Keratinocyte (primary cell): ENCODE measurements at regions not wholly inside any gene's neighbourhood (a gene's known extent, or its start where the extent isn't known, plus 50 kb on each side); places are given as distances from the start of the nearest gene placed in this dataset.

ENCODE experiments used
- DNase-seq: peaks from one replicate; pipeline ENCODE4 v3.0.0-alpha.2; 2011; ENCODE audit warnings: low read depth, missing footprints, low spot score
- FAIRE-seq: peaks from 2 replicates; lab custom pipeline; 2011; peaks lifted over from hg19 to GRCh38; lab: Jason Lieb, UNC
- H2AFZ ChIP-seq: 2 replicates; pipeline ENCODE4 v1.6.0; 2012; ENCODE audit warnings: low read length, control low read depth, inconsistent platforms; ENCODE audit not compliant: control insufficient read depth
- H3K27ac ChIP-seq: 2 replicates; pipeline ENCODE4 v1.5.1; 2011; ENCODE audit warnings: low read length; ENCODE audit not compliant: control insufficient read depth, insufficient read depth
- H3K27me3 ChIP-seq: 3 replicates; pipeline ENCODE4 v1.6.0; 2011; ENCODE audit warnings: low read length; ENCODE audit not compliant: control insufficient read depth, insufficient read depth; ENCODE audit errors: extremely low read depth
- H3K36me3 ChIP-seq, 2 experiments: 2 replicates in 1 of 2; 3 replicates in 1 of 2; pipeline ENCODE4 v1.5.1; 2011; ENCODE audit warnings: low read length in 2 of 2, mild to moderate bottlenecking in 1 of 2; ENCODE audit not compliant: control insufficient read depth in 2 of 2, insufficient read depth in 2 of 2; ENCODE audit errors: extremely low read depth in 1 of 2
- H3K4me1 ChIP-seq: 3 replicates; pipeline ENCODE4 v1.5.1; 2011; ENCODE audit warnings: low read length; ENCODE audit not compliant: control insufficient read depth, insufficient read depth; ENCODE audit errors: extremely low read depth
- H3K4me2 ChIP-seq: 3 replicates; pipeline ENCODE4 v1.6.0; 2011; ENCODE audit warnings: low read depth, low read length; ENCODE audit not compliant: control insufficient read depth, insufficient read depth; ENCODE audit errors: extremely low read depth
- H3K4me3 ChIP-seq, 3 experiments: fragments of 200-600 bp in 1 of 3; sonication (generic) in 1 of 3; 2 replicates in 2 of 3; 3 replicates in 1 of 3; pipeline ENCODE4 v1.5.1; 2011 to 2016; ENCODE audit warnings: low read length in 3 of 3, mild to moderate bottlenecking in 3 of 3, control low read depth in 2 of 3, inconsistent platforms in 1 of 3, low read depth in 1 of 3, mixed read lengths in 1 of 3, mixed run types in 1 of 3, moderate library complexity in 1 of 3; ENCODE audit not compliant: control insufficient read depth in 2 of 3, insufficient read depth in 2 of 3; ENCODE audit errors: extremely low read depth in 1 of 3
- H3K79me2 ChIP-seq: 2 replicates; pipeline ENCODE4 v1.6.0; 2012; ENCODE audit warnings: low read length; ENCODE audit not compliant: control insufficient read depth, insufficient read depth
- H3K9ac ChIP-seq: 3 replicates; pipeline ENCODE4 v1.6.0; 2011; ENCODE audit warnings: low read length; ENCODE audit not compliant: control insufficient read depth, insufficient read depth; ENCODE audit errors: extremely low read depth
- H3K9me1 ChIP-seq: 3 replicates; pipeline ENCODE4 v1.6.0; 2011; ENCODE audit warnings: low read length; ENCODE audit not compliant: control insufficient read depth, insufficient read depth; ENCODE audit errors: extremely low read depth
- H3K9me3 ChIP-seq: 2 replicates; pipeline ENCODE4 v1.5.1; 2012; ENCODE audit warnings: low read depth, low read length; ENCODE audit not compliant: control insufficient read depth
- H4K20me1 ChIP-seq: 3 replicates; pipeline ENCODE4 v1.6.0; 2011; ENCODE audit warnings: low read length; ENCODE audit not compliant: control insufficient read depth, insufficient read depth; ENCODE audit errors: extremely low read depth
- EZH2 ChIP-seq: IDR thresholded peaks from one replicate; pipeline ENCODE4 v1.6.1; 2012; ENCODE audit warnings: inconsistent platforms, mild to moderate bottlenecking, low read length, moderate library complexity
- dilution Hi-C: fragments of 300-500 bp; cut with MboI; formaldehyde crosslinking; loops from one replicate; pipeline ENCODE4 v1.7.0; 2020; ENCODE audit warnings: low sequenced_read_pairs; ENCODE audit not compliant: extremely low pct_ligation_motif_present
- TF ChIP-seq, protein P1 (sequence below), 3 experiments: IDR thresholded peaks in 1 of 3; conservative IDR thresholded peaks in 1 of 3; optimal IDR thresholded peaks in 1 of 3; 2 replicates in 2 of 3; 3 replicates in 1 of 3; pipeline versions ENCODE3 to v1.5.1; 2011; ENCODE audit warnings: low read length in 3 of 3, mild to moderate bottlenecking in 3 of 3, moderate library complexity in 2 of 3, control low read depth in 1 of 3, inconsistent platforms in 1 of 3; ENCODE audit not compliant: insufficient read depth in 2 of 3; ENCODE audit errors: extremely low read depth in 1 of 3

DNA sequence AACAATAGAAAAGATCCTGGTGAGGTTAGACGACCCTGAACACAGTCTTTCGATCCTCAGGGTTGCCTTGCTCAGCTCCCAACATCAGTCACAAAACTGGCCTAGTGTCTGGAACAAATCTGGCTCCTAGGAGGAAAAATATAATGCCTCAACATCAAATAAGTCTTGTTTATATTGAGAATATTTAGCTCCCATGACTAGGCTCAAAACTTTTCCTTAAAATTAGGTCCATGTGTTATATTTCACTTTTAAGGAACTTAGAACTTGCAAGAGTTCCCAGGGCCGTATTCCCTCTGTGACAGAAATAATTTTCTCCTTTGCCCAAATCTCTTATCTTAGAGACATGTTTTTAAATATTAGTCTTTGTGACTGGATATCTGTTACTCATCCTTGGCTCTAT is 819.7 kb upstream of the ZEB2 start:
- dilution Hi-C loops: no loop called here
- no peaks in the 10 kb centered on the region for H3K36me3 ChIP-seq
- H3K4me3 ChIP-seq: no peak overlapping the region
- H3K27me3 ChIP-seq: no peaks in the 10 kb centered on the region
- no peaks in the 10 kb centered on the region for H3K79me2 ChIP-seq
- no peaks in the 10 kb centered on the region for H3K9me1 ChIP-seq
- no peak overlapping the region for H3K9ac ChIP-seq
- no peaks in the 10 kb centered on the region for H3K4me1 ChIP-seq
- no peak overlapping the region for H3K27ac ChIP-seq
- no peaks in the 10 kb centered on the region for H3K9me3 ChIP-seq
- H2AFZ ChIP-seq: no peak overlapping the region
- no peak overlapping the region for H3K4me2 ChIP-seq
- FAIRE-seq: no peak
- DNase-seq: no peak
- no peak for TF ChIP-seq EZH2
- TF ChIP-seq, protein P1, sequence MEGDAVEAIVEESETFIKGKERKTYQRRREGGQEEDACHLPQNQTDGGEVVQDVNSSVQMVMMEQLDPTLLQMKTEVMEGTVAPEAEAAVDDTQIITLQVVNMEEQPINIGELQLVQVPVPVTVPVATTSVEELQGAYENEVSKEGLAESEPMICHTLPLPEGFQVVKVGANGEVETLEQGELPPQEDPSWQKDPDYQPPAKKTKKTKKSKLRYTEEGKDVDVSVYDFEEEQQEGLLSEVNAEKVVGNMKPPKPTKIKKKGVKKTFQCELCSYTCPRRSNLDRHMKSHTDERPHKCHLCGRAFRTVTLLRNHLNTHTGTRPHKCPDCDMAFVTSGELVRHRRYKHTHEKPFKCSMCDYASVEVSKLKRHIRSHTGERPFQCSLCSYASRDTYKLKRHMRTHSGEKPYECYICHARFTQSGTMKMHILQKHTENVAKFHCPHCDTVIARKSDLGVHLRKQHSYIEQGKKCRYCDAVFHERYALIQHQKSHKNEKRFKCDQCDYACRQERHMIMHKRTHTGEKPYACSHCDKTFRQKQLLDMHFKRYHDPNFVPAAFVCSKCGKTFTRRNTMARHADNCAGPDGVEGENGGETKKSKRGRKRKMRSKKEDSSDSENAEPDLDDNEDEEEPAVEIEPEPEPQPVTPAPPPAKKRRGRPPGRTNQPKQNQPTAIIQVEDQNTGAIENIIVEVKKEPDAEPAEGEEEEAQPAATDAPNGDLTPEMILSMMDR (optimal IDR thresholded peaks at IDR 0.05 in 1 of 3, IDR thresholded peaks at IDR 0.05 in 1 of 3, conservative IDR thresholded peaks at IDR 0.05 in 1 of 3; ENCODE audit: extremely low read depth in 1 of 3, insufficient read depth in 2 of 3, low read length in 3 of 3): no peak
- H4K20me1 ChIP-seq: no peaks in the 10 kb centered on the region

DNA sequence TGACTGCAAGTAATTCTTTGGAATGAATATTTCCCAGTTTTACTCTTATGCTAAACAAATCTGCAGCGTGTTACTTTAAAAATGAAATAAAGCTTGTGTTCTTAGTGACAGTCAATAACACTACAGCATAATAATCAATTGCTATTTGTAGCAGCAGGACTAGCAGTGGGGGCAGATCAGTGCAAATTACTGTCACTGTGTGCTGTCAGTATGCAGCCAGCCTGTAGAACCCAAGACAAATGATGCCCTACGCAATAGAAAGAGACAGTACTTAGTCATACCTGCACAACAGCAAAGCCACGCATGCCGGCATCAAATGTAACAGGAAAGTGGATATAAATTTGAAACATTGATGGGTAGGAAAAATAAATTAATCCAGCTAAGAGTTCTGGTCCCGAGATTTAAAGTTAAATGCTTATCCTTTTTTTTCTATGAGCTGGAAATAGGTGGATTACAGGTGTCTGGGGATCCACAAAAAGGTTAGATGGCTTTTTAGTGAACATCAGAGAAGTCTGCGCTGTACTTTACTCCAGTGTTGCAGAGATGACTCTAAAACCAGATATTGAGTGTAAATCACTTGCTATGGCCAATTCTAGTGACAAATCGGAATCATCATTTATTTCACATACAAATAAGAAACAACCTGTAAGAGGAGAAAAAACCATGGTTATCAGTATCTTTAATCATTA is 812.4 kb upstream of the ZEB2 start:
- H3K4me1 ChIP-seq: no peaks in the 10 kb centered on the region
- H2AFZ ChIP-seq: no peak overlapping the region
- H3K36me3 ChIP-seq: no peaks in the 10 kb centered on the region
- no peaks in the 10 kb centered on the region for H4K20me1 ChIP-seq
- H3K27me3 ChIP-seq: no peaks in the 10 kb centered on the region
- no peak overlapping the region for H3K9ac ChIP-seq
- no peak for FAIRE-seq
- H3K4me2 ChIP-seq: no peak overlapping the region
- no peaks in the 10 kb centered on the region for H3K79me2 ChIP-seq
- TF ChIP-seq EZH2: no peak
- TF ChIP-seq, protein P1 (optimal IDR thresholded peaks at IDR 0.05 in 1 of 3, IDR thresholded peaks at IDR 0.05 in 1 of 3, conservative IDR thresholded peaks at IDR 0.05 in 1 of 3; ENCODE audit: extremely low read depth in 1 of 3, insufficient read depth in 2 of 3, low read length in 3 of 3): no peak
- no peak overlapping the region for H3K27ac ChIP-seq
- H3K9me3 ChIP-seq: no peaks in the 10 kb centered on the region
- H3K9me1 ChIP-seq: no peaks in the 10 kb centered on the region
- no peak overlapping the region for H3K4me3 ChIP-seq
- no peak for DNase-seq
- dilution Hi-C loops: no loop called here
